Neural cell (in vitro differentiated cells): ENCODE measurements at regions not wholly inside any gene's neighbourhood (a gene's known extent, or its start where the extent isn't known, plus 50 kb on each side); places are given as distances from the start of the nearest gene placed in this dataset.

ENCODE experiments used
- H2AFZ ChIP-seq: fragments of 200-600, 300-800 bp; sonication (generic), shearing (Covaris generic); 2 replicates; pipeline ENCODE4 v1.6.0; 2014; ENCODE audit warnings: low read depth, mild to moderate bottlenecking, antibody characterized with exemption, low read length, moderate library complexity
- H3F3A ChIP-seq: fragments of 200-600 bp; shearing (Covaris generic); 2 replicates; pipeline ENCODE4 v1.6.1; 2016; ENCODE audit warnings: mild to moderate bottlenecking, moderate library complexity, mixed read lengths, antibody characterized with exemption, low read length; ENCODE audit not compliant: insufficient read depth, poor library complexity, severe bottlenecking
- H3K27ac ChIP-seq: fragments of 200-600, 300-800 bp; sonication (generic), shearing (Covaris generic); 2 replicates; pipeline ENCODE4 v1.5.1; 2014; ENCODE audit warnings: mild to moderate bottlenecking, low read length, moderate library complexity
- H3K27me3 ChIP-seq: fragments of 300-800, 200-600 bp; sonication (generic), shearing (Covaris generic); 2 replicates; pipeline ENCODE4 v1.6.0; 2014; ENCODE audit warnings: mild to moderate bottlenecking, low read depth, low read length, moderate library complexity; ENCODE audit not compliant: insufficient read depth
- H3K36me3 ChIP-seq: fragments of 300-800, 200-600 bp; sonication (generic), shearing (Covaris generic); 2 replicates; pipeline ENCODE4 v1.5.1; 2014; ENCODE audit warnings: mild to moderate bottlenecking, antibody characterized with exemption, low read length, moderate library complexity; ENCODE audit not compliant: insufficient read depth
- H3K4me2 ChIP-seq: fragments of 300-800, 200-600 bp; sonication (generic), shearing (Covaris generic); 2 replicates; pipeline ENCODE4 v1.6.0; 2014; ENCODE audit warnings: mild to moderate bottlenecking, low read length
- H3K4me3 ChIP-seq: fragments of 300-800, 200-600 bp; sonication (generic), shearing (Covaris generic); 2 replicates; pipeline ENCODE4 v1.5.1; 2014; ENCODE audit warnings: mild to moderate bottlenecking, low read length, moderate library complexity
- H3K79me2 ChIP-seq: fragments of 200-600 bp; shearing (Covaris generic); replicated peaks from 2 replicates; pipeline ENCODE4 v1.6.0; 2014; ENCODE audit warnings: mild to moderate bottlenecking, low read length, moderate library complexity; ENCODE audit not compliant: insufficient read depth
- H3K9ac ChIP-seq: fragments of 300-800, 200-600 bp; sonication (generic), shearing (Covaris generic); 2 replicates; pipeline ENCODE4 v1.6.1; 2016; ENCODE audit warnings: mild to moderate bottlenecking, low read length, mixed read lengths
- H3K9me2 ChIP-seq: fragments of 200-600 bp; shearing (Covaris generic); 2 replicates; pipeline ENCODE4 v1.6.1; 2016; ENCODE audit warnings: mild to moderate bottlenecking, low read length, mixed read lengths; ENCODE audit not compliant: insufficient read depth
- H3K9me3 ChIP-seq: fragments of 200-600, 300-800 bp; sonication (generic), shearing (Covaris generic); 2 replicates; pipeline ENCODE4 v1.6.1; 2016; ENCODE audit warnings: mild to moderate bottlenecking, mixed run types, low read length, moderate library complexity, mixed read lengths
- H4K20me1 ChIP-seq: fragments of 200-600 bp; shearing (Covaris generic); 2 replicates; pipeline ENCODE4 v1.6.1; 2016; ENCODE audit warnings: mild to moderate bottlenecking, mixed run types; ENCODE audit not compliant: insufficient read depth
- CTCF ChIP-seq: fragments of 450-650 bp; IDR thresholded peaks from 2 replicates; pipeline ENCODE4 v1.5.1; 2014; ENCODE audit warnings: antibody characterized with exemption, mild to moderate bottlenecking, moderate library complexity; ENCODE audit not compliant: poor library complexity, severe bottlenecking
- EP300 ChIP-seq: fragments of 450-650 bp; conservative IDR thresholded peaks from 2 replicates; pipeline ENCODE4 v1.6.1; 2014; ENCODE audit warnings: antibody characterized with exemption, mild to moderate bottlenecking, moderate library complexity; ENCODE audit not compliant: poor library complexity, severe bottlenecking
- EZH2 ChIP-seq: fragments of 200-600, 300-800 bp; shearing (Covaris generic), sonication (generic); IDR thresholded peaks from 2 replicates; pipeline ENCODE4 v1.6.1; 2014; ENCODE audit warnings: antibody characterized with exemption, low read length, borderline replicate concordance, mild to moderate bottlenecking; ENCODE audit not compliant: insufficient read depth, poor library complexity, severe bottlenecking
- MXI1 ChIP-seq: fragments of 450-650 bp; conservative IDR thresholded peaks from 2 replicates; pipeline ENCODE4 v1.6.1; 2014; ENCODE audit warnings: antibody characterized with exemption, mild to moderate bottlenecking; ENCODE audit not compliant: poor library complexity, severe bottlenecking
- POLR2AphosphoS5 ChIP-seq: IDR thresholded peaks from 2 replicates; pipeline ENCODE4 v1.6.1; 2012
- REST ChIP-seq: IDR thresholded peaks from 2 replicates; pipeline ENCODE4 v1.6.1; 2012; ENCODE audit warnings: borderline replicate concordance
- SMC3 ChIP-seq: fragments of 450-650 bp; conservative IDR thresholded peaks from 2 replicates; pipeline ENCODE4 v1.6.1; 2014; ENCODE audit warnings: antibody characterized with exemption, mild to moderate bottlenecking, moderate library complexity; ENCODE audit not compliant: poor library complexity
- TAF1 ChIP-seq: IDR thresholded peaks from 2 replicates; pipeline ENCODE4 v1.6.1; 2012; ENCODE audit warnings: low read depth

- Histone ChIP-seq H3K36me3 (no peaks in the 10 kb centered on the region), H4K20me1 (no peaks in the 10 kb centered on the region), H3K9me3 (peaks cover 4% of the 10 kb centered on the region), H3K79me2 (no peaks in the 10 kb centered on the region), H3K4me3 (no peak overlapping the region), H3K9me2 (no peaks in the 10 kb centered on the region), H3K4me2 (no peak overlapping the region), H2AFZ (no peak overlapping the region), H3K27ac (no peak overlapping the region), H3K9ac (no peak overlapping the region), H3K27me3 (no peaks in the 10 kb centered on the region), H3F3A (peaks cover 3% of the 10 kb centered on the region)
- TF ChIP-seq CTCF (no peak), EP300 (no peak), SMC3 (no peak), POLR2AphosphoS5 (no peak)
Observed at GRCh38 chr16:9393591-9393990, 302.1 kb downstream of the HAPSTR1 start.

DNA sequence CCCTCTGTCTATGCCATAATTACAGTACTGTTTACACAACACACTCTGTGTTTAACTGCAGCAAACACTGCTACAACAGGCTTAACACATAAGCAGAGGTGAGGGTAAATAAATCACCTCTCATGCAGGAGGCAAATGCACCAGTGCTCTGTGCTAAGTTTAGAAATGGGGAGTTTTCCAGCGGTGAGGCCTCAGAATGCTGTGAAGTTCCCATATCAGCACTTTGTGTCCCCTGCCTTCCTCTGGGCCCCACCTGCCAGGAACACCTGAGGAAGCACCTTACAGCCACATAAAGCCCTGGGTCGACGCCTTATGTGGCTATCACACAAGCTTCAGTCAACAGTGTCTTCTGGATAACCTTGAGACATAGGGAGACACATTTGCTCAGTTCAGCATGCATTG lies 304.5 kb downstream of the HAPSTR1 start:
- peaks cover 3% of the 10 kb centered on the region for H3F3A ChIP-seq
- H3K9ac ChIP-seq: no peak overlapping the region
- TF ChIP-seq REST (no peak), EZH2 (no peak), TAF1 (no peak), CTCF (no peak), MXI1 (no peak), SMC3 (no peak), POLR2AphosphoS5 (no peak)
- H3K36me3 ChIP-seq: no peaks in the 10 kb centered on the region
- H3K4me3 ChIP-seq: no peak overlapping the region
- H3K4me2 ChIP-seq: no peak overlapping the region
- no peaks in the 10 kb centered on the region for H3K79me2 ChIP-seq
- no peaks in the 10 kb centered on the region for H4K20me1 ChIP-seq
- H3K27ac ChIP-seq: no peak overlapping the region
- no peaks in the 10 kb centered on the region for H3K9me2 ChIP-seq
- no peaks in the 10 kb centered on the region for H3K27me3 ChIP-seq
- H3K9me3 ChIP-seq: no peaks in the 10 kb centered on the region
- no peak overlapping the region for H2AFZ ChIP-seq
